K562 (cell line): ENCODE measurements at regions not wholly inside any gene's neighbourhood (a gene's known extent, or its start where the extent isn't known, plus 50 kb on each side); places are given as distances from the start of the nearest gene placed in this dataset.

ENCODE experiments used
- ATAC-seq: fragments of 200-7000 bp; cut with Tn5 transposase; 3 replicates; pipeline ENCODE4 v1.9.1; 2020; ENCODE audit warnings: moderate library complexity
- BruUV-seq: library from RNA; stranded (reverse); fragments of 400-500 nt; replicated peaks from 2 replicates; lab custom pipeline; 2021; lab: Mats Ljungman, UMichigan
- CTCF ChIA-PET: fragments of 300-600 bp; formaldehyde crosslinking; extraction: SDS; loops from one replicate; lab custom pipeline; 2021; ENCODE audit warnings: low intra/inter-chr PET ratio; lab: Yijun Ruan, JAX
- POLR2A ChIA-PET: fragments of 300-600, 350-650 bp; sonication (Branson Sonifier 250); formaldehyde crosslinking; extraction: SDS; loops from one replicate; lab custom pipeline; 2021; ENCODE audit warnings: antibody characterized with exemption, inconsistent platforms; lab: Yijun Ruan, JAX
- DNase-seq, 4 experiments: peaks; one replicate each; pipeline versions ENCODE4 v3.0.0 to v3.0.0-alpha.2; 2011 to 2018; ENCODE audit warnings: low spot score in 3 of 4, mixed read lengths in 3 of 4; ENCODE audit errors: extremely low read depth in 1 of 4
- FAIRE-seq: peaks from 2 replicates; lab custom pipeline; 2011; peaks lifted over from hg19 to GRCh38; lab: Jason Lieb, UNC
- H2AFZ ChIP-seq: 2 replicates; pipeline ENCODE4 v1.6.0; 2011; ENCODE audit warnings: low read depth, low read length, control low read depth, inconsistent platforms
- H3K27ac ChIP-seq: fragments of 200-600 bp; 3 replicates; pipeline ENCODE4 v1.8.0; 2011; ENCODE audit warnings: low read depth, mild to moderate bottlenecking, control low read depth, inconsistent platforms, low read length, moderate library complexity, mixed read lengths; ENCODE audit errors: extremely low read depth
- H3K27me3 ChIP-seq, 2 experiments: fragments of 300-600 bp in 1 of 2; 2 replicates in 1 of 2; 3 replicates in 1 of 2; pipeline versions ENCODE4 v1.6.0 to v1.8.0; 2011; ENCODE audit warnings: inconsistent platforms in 2 of 2, low read length in 2 of 2, mild to moderate bottlenecking in 1 of 2, mixed read lengths in 1 of 2, moderate library complexity in 1 of 2; ENCODE audit not compliant: control insufficient read depth in 2 of 2, insufficient read depth in 2 of 2
- H3K36me3 ChIP-seq: fragments of 300-600 bp; 3 replicates; pipeline ENCODE4 v1.8.0; 2011; ENCODE audit warnings: mild to moderate bottlenecking, low read length, inconsistent platforms; ENCODE audit not compliant: control insufficient read depth, insufficient read depth
- H3K4me1 ChIP-seq, 2 experiments: fragments of 200-600 bp in 1 of 2; replicated peaks in 1 of 2; 2 replicates in 1 of 2; 3 replicates in 1 of 2; pipeline versions ENCODE4 v1.5.1 to v1.8.0; 2011; ENCODE audit warnings: inconsistent platforms in 2 of 2, low read length in 2 of 2, mild to moderate bottlenecking in 1 of 2, mixed read lengths in 1 of 2, moderate library complexity in 1 of 2; ENCODE audit not compliant: control insufficient read depth in 2 of 2, insufficient read depth in 2 of 2
- H3K4me2 ChIP-seq: 2 replicates; pipeline ENCODE4 v1.6.1; 2011; ENCODE audit warnings: low read length, control low read depth, inconsistent platforms, mixed read lengths; ENCODE audit not compliant: insufficient read depth
- H3K4me3 ChIP-seq: fragments of 200-600 bp; sonication (generic), shearing (Covaris generic); 2 replicates; pipeline ENCODE4 v1.5.1; 2016; ENCODE audit warnings: control low read depth, inconsistent platforms
- H3K79me2 ChIP-seq: fragments of 200-600 bp; 3 replicates; pipeline ENCODE4 v1.8.0; 2011; ENCODE audit warnings: low read length, inconsistent platforms; ENCODE audit not compliant: control insufficient read depth, insufficient read depth
- H3K9ac ChIP-seq, 2 experiments: 2 replicates each; pipeline versions ENCODE4 v1.6.0 to v1.6.1; 2011; ENCODE audit warnings: low read depth in 2 of 2, low read length in 2 of 2, control low read depth in 1 of 2, inconsistent platforms in 1 of 2, mild to moderate bottlenecking in 1 of 2, mixed read lengths in 1 of 2; ENCODE audit not compliant: insufficient read depth in 1 of 2
- H3K9me1 ChIP-seq: one replicate; pipeline ENCODE4 v1.6.0; 2011; ENCODE audit warnings: inconsistent platforms, mild to moderate bottlenecking, low read length, moderate library complexity; ENCODE audit not compliant: control insufficient read depth, insufficient read depth
- H3K9me3 ChIP-seq: replicated peaks from 2 replicates; pipeline ENCODE4 v1.5.1; 2011; ENCODE audit warnings: low read depth, low read length, inconsistent platforms; ENCODE audit not compliant: control insufficient read depth, insufficient read depth
- H4K20me1 ChIP-seq: replicated peaks from 2 replicates; pipeline ENCODE4 v1.6.1; 2011; ENCODE audit warnings: low read length, inconsistent platforms, mixed read lengths; ENCODE audit not compliant: control insufficient read depth, insufficient read depth
- ARID3A ChIP-seq: IDR thresholded peaks from 2 replicates; pipeline ENCODE4 v1.6.1; 2012; ENCODE audit warnings: low read depth, low read length, improper control_type of control experiment, borderline replicate concordance
- CSDE1 ChIP-seq, 2 experiments: fragments of 450-650 bp; IDR thresholded peaks; 2 replicates each; pipeline ENCODE4 v1.6.1; 2016; ENCODE audit warnings: mild to moderate bottlenecking in 1 of 2
- HDAC1 ChIP-seq, 2 experiments: fragments of 450-650 bp; IDR thresholded peaks; 2 replicates each; pipeline ENCODE4 v1.6.1; 2016 to 2017; ENCODE audit warnings: inconsistent platforms in 1 of 2, mild to moderate bottlenecking in 1 of 2, moderate library complexity in 1 of 2
- HNRNPK ChIP-seq: fragments of 200-400 bp; formaldehyde crosslinking; IDR thresholded peaks from one replicate; pipeline ENCODE4 v1.6.1; 2018; ENCODE audit warnings: mild to moderate bottlenecking, low read depth, low read length; ENCODE audit not compliant: poor library complexity, severe bottlenecking
- KAT2B ChIP-seq: IDR thresholded peaks from one replicate; pipeline ENCODE4 v1.6.1; 2012; ENCODE audit warnings: low read depth, mild to moderate bottlenecking, control low read depth, inconsistent platforms, low read length, moderate library complexity
- KLF10 ChIP-seq: fragments of 250-450 bp; sonication (Bioruptor Pico); IDR thresholded peaks from 2 replicates; pipeline ENCODE4 v1.6.1; 2021; ENCODE audit warnings: matching md5 sums
- NFIC ChIP-seq: fragments of 450-650 bp; IDR thresholded peaks from 2 replicates; pipeline ENCODE4 v1.6.1; 2017; ENCODE audit warnings: mild to moderate bottlenecking, inconsistent platforms
- SMARCC2 ChIP-seq: fragments of 450-650 bp; IDR thresholded peaks from 2 replicates; pipeline ENCODE4 v1.6.1; 2017; ENCODE audit warnings: antibody characterized with exemption, moderate library complexity, mild to moderate bottlenecking, low read depth
- TFAM ChIP-seq: fragments of 250-450 bp; sonication (Bioruptor Pico); conservative IDR thresholded peaks from 2 replicates; pipeline ENCODE4 v1.5.0; 2021; ENCODE audit warnings: mild to moderate bottlenecking, moderate library complexity
- WGBS: fragments of 100-300 bp; shearing (Covaris generic); methylation state at CpG from one replicate; pipeline ENCODE4 v1.1.6; 2016; ENCODE audit warnings: low coverage, mixed read lengths; ENCODE audit not compliant: insufficient coverage; ENCODE audit errors: missing lambda C conversion rate; 5-methylcytosine and 5-hydroxymethylcytosine counted together
- in situ Hi-C: fragments of 300-500 bp; cut with MboI; formaldehyde crosslinking; loops from 4 replicates; pipeline ENCODE4 v1.15.0; 2018; ENCODE audit warnings: inconsistent platforms, mixed read lengths
- intact Hi-C: fragments of 100-400 bp; cut with micrococcal nuclease; formaldehyde crosslinking; loops from 2 replicates; pipeline ENCODE4 v1.14.2; 2022
- TF ChIP-seq, protein P1 (sequence below): conservative IDR thresholded peaks from 2 replicates; pipeline ENCODE4 v1.6.1; 2011; ENCODE audit warnings: low read depth, mild to moderate bottlenecking, low read length; ENCODE audit not compliant: control insufficient read depth
- TF ChIP-seq, protein P2 (sequence below): fragments of 250-450 bp; sonication (Bioruptor Pico); IDR thresholded peaks from 2 replicates; pipeline ENCODE4 v1.5.1; 2021; ENCODE audit warnings: mild to moderate bottlenecking
- TF ChIP-seq, protein P3 (sequence below): sonication (generic); formaldehyde crosslinking; IDR thresholded peaks from 2 replicates; pipeline ENCODE4 v1.9.0; 2022; ENCODE audit warnings: mild to moderate bottlenecking, missing genetic modification reagents
- TF ChIP-seq, protein P4 (sequence below): fragments of 450-650 bp; IDR thresholded peaks from 2 replicates; pipeline ENCODE4 v1.6.1; 2016; ENCODE audit warnings: borderline replicate concordance

DNA sequence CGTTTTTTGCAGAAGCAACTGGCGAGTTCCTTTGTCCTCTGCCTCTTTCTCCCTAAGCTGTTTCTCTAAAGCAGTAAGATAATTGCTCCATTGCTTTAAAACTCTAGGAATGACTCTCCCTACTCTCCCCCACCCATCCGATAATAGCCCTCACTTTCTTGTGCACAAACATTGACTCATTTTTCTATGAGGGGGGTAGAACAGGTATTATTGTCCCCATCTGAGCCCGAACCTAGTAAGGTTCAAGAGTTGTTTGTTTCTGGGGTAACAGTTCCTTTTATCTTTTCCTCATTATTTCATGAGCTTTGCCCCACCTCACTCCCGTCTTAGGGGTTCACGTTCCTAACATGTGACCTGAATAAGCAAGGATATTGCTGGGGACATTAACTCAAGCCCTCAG, 190.6 kb downstream of the EMP1 start (continued):
- TF ChIP-seq, protein P1, sequence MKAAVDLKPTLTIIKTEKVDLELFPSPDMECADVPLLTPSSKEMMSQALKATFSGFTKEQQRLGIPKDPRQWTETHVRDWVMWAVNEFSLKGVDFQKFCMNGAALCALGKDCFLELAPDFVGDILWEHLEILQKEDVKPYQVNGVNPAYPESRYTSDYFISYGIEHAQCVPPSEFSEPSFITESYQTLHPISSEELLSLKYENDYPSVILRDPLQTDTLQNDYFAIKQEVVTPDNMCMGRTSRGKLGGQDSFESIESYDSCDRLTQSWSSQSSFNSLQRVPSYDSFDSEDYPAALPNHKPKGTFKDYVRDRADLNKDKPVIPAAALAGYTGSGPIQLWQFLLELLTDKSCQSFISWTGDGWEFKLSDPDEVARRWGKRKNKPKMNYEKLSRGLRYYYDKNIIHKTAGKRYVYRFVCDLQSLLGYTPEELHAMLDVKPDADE, result no peak
- TF ChIP-seq CSDE1 (IDR thresholded peaks at IDR 0.05), result no peak
- TF ChIP-seq, protein P2, sequence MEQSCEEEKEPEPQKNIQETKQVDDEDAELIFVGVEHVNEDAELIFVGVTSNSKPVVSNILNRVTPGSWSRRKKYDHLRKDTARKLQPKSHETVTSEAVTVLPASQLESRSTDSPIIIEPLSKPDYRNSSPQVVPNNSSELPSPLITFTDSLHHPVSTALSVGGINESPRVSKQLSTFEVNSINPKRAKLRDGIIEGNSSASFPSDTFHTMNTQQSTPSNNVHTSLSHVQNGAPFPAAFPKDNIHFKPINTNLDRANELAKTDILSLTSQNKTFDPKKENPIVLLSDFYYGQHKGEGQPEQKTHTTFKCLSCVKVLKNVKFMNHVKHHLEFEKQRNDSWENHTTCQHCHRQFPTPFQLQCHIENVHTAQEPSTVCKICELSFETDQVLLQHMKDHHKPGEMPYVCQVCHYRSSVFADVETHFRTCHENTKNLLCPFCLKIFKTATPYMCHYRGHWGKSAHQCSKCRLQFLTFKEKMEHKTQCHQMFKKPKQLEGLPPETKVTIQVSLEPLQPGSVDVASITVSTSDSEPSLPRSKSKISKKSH (CRISPR knock-in tag), result no peak
- TF ChIP-seq, all 486 proteins: peak for 0

GRCh38 chr12:13386323-13387039, 190.0 kb downstream of the EMP1 start:
- no peak for DNase-seq
- H3K27me3 ChIP-seq, result no peaks in the 10 kb centered on the region
- no peaks in the 10 kb centered on the region for H4K20me1 ChIP-seq
- 0% methylated on average over 3 of the region's 3 CpGs for WGBS
- no peaks in the 10 kb centered on the region for H3K4me1 ChIP-seq
- H2AFZ ChIP-seq, result no peak overlapping the region
- no peaks in the 10 kb centered on the region for H3K9me3 ChIP-seq
- BruUV-seq, result no TSS peak
- no peaks in the 10 kb centered on the region for H3K79me2 ChIP-seq
- no peaks in the 10 kb centered on the region for H3K9me1 ChIP-seq
- no peak overlapping the region for H3K4me3 ChIP-seq
- ChIA-PET POLR2A (interaction anchor here (1.2 kb wide), 1 partner anchor 15 kb away, joined by 4 read pairs; no protein-coding TSS in a partner anchor), CTCF (no interaction called here)
- no peak overlapping the region for H3K27ac ChIP-seq
- no peak for ATAC-seq
- in situ Hi-C loops, result no loop called here
- H3K4me2 ChIP-seq, result no peak overlapping the region
- FAIRE-seq, result no peak
- H3K36me3 ChIP-seq, result no peaks in the 10 kb centered on the region
- intact Hi-C loops, result no loop called here
- H3K9ac ChIP-seq, result no peak overlapping the region
- TF ChIP-seq KAT2B, result no peak
- no peak for TF ChIP-seq HDAC1 (IDR thresholded peaks at IDR 0.05)
- TF ChIP-seq ARID3A, result no peak
- TF ChIP-seq HNRNPK, result no peak
- TF ChIP-seq SMARCC2, result no peak
- TF ChIP-seq TFAM (CRISPR knock-in tag), result no peak
- no peak for TF ChIP-seq KLF10 (CRISPR knock-in tag)
- TF ChIP-seq, protein P3, sequence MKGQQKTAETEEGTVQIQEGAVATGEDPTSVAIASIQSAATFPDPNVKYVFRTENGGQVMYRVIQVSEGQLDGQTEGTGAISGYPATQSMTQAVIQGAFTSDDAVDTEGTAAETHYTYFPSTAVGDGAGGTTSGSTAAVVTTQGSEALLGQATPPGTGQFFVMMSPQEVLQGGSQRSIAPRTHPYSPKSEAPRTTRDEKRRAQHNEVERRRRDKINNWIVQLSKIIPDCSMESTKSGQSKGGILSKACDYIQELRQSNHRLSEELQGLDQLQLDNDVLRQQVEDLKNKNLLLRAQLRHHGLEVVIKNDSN (CRISPR knock-in tag), result no peak
- TF ChIP-seq, protein P4, sequence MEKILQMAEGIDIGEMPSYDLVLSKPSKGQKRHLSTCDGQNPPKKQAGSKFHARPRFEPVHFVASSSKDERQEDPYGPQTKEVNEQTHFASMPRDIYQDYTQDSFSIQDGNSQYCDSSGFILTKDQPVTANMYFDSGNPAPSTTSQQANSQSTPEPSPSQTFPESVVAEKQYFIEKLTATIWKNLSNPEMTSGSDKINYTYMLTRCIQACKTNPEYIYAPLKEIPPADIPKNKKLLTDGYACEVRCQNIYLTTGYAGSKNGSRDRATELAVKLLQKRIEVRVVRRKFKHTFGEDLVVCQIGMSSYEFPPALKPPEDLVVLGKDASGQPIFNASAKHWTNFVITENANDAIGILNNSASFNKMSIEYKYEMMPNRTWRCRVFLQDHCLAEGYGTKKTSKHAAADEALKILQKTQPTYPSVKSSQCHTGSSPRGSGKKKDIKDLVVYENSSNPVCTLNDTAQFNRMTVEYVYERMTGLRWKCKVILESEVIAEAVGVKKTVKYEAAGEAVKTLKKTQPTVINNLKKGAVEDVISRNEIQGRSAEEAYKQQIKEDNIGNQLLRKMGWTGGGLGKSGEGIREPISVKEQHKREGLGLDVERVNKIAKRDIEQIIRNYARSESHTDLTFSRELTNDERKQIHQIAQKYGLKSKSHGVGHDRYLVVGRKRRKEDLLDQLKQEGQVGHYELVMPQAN, result no peak
- no peak for TF ChIP-seq NFIC
